Tibial nerve (tissue), 3 donors: ENCODE measurements at regions not wholly inside any gene's neighbourhood (a gene's known extent, or its start where the extent isn't known, plus 50 kb on each side); places are given as distances from the start of the nearest gene placed in this dataset.

Experiments used
- POLR2A ChIP-seq, 2 donors: fragments of 450-650 bp; IDR thresholded peaks; one replicate each; pipeline ENCODE4 v1.6.1; 2017; ENCODE audit warnings: antibody characterized with exemption in 2 of 2, mild to moderate bottlenecking in 2 of 2, moderate library complexity in 2 of 2
- TF ChIP-seq, protein P1 (sequence below), 5 experiments: fragments of 200-600 bp in 3 of 5; fragments of 450-650 bp in 2 of 5; sonication (generic) in 3 of 5; IDR thresholded peaks; one replicate each; pipeline ENCODE4 v1.5.1; 2016 to 2019; ENCODE audit warnings: antibody characterized with exemption in 5 of 5, mild to moderate bottlenecking in 3 of 5, moderate library complexity in 2 of 5

DNA sequence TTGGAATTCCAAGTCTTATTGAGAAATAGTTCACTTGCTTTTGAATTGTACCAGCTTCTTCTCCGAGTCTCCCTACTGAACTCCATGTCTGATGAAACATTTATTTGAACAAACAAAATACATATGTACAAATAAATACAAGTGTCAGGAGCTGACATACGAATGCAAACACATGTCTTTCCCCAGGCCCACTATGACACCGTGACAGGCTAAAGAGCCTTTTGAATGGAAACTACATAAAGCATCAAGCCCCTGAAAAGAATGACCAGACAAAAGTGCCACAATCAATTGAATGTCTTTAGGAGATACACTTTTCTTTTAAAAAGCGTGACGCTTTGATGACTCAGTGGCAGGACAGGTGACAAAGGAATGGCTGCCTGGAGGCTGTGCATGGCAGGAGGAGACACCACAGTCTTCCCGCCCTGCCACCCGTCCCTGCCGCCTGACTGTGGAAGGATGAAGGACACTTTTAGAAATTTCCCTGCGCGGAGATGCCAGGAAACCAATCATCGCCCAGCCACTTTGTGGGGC is 112.4 kb upstream of the BNC2 start:
- TF ChIP-seq, protein P1, sequence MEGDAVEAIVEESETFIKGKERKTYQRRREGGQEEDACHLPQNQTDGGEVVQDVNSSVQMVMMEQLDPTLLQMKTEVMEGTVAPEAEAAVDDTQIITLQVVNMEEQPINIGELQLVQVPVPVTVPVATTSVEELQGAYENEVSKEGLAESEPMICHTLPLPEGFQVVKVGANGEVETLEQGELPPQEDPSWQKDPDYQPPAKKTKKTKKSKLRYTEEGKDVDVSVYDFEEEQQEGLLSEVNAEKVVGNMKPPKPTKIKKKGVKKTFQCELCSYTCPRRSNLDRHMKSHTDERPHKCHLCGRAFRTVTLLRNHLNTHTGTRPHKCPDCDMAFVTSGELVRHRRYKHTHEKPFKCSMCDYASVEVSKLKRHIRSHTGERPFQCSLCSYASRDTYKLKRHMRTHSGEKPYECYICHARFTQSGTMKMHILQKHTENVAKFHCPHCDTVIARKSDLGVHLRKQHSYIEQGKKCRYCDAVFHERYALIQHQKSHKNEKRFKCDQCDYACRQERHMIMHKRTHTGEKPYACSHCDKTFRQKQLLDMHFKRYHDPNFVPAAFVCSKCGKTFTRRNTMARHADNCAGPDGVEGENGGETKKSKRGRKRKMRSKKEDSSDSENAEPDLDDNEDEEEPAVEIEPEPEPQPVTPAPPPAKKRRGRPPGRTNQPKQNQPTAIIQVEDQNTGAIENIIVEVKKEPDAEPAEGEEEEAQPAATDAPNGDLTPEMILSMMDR (IDR thresholded peaks at IDR 0.05): no peak
- no peak for TF ChIP-seq POLR2A (IDR thresholded peaks at IDR 0.05)
